ENCODE measurements at regions not wholly inside any gene's neighbourhood (a gene's known extent, or its start where the extent isn't known, plus 50 kb on each side); places are given as distances from the start of the nearest gene placed in this dataset.

DNA sequence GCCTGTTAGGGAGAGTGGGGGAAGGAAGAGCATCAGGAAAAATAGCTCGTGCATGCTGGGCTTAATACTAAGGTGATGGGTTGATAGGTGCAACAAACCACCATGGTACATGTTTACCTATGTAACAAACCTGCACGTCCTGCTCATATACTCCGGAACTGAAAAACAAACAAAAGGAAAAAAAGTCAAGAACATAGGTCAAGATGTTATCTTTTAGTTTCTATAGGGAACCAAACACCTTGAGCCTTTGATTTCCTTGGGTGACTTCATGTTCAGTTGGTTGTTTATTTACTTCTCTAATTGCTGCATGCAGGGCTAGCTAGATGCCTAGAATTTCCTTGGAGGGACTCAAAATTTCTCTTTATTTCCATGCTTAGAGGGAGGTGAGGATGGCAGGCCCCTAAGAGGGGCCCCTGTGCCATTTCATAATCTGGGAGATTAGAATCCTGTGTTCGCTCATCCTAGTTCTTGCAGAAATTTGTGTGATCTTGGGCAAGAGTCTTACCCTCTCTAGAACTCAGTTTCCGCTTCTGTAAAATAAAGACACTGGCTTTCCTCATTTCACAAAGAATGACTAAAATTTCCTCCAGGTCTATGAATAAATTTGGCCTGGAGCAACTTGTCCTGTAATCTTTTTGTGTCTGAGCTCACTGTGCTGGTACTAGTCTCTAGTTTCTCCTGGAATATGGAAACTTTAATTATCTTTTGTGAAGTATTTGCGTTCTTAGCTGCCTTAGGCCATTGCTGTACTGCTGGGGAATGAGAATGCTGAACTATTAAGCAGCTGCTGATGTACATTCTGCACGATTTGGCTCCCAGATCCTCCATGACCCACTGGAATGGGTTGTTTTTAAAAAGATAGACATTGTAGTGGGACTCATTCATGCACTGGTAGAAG lies 457.5 kb downstream of the EDEM1 start:
- Histone ChIP-seq H3K9me3 (peaks cover 0 to 9% (median 0%) of the 10 kb centered on the region in 8 donors), H3K36me3 (no peaks in the 10 kb centered on the region), H3K27me3 (replicated peaks in 1 of 7) (no peaks in the 10 kb centered on the region), H3K4me1 (no peaks in the 10 kb centered on the region), H3K27ac (no peak overlapping the region), H3K4me3 (no peak overlapping the region)
- no peak for TF ChIP-seq POLR2A (IDR thresholded peaks at IDR 0.05)
- TF ChIP-seq, protein P1, sequence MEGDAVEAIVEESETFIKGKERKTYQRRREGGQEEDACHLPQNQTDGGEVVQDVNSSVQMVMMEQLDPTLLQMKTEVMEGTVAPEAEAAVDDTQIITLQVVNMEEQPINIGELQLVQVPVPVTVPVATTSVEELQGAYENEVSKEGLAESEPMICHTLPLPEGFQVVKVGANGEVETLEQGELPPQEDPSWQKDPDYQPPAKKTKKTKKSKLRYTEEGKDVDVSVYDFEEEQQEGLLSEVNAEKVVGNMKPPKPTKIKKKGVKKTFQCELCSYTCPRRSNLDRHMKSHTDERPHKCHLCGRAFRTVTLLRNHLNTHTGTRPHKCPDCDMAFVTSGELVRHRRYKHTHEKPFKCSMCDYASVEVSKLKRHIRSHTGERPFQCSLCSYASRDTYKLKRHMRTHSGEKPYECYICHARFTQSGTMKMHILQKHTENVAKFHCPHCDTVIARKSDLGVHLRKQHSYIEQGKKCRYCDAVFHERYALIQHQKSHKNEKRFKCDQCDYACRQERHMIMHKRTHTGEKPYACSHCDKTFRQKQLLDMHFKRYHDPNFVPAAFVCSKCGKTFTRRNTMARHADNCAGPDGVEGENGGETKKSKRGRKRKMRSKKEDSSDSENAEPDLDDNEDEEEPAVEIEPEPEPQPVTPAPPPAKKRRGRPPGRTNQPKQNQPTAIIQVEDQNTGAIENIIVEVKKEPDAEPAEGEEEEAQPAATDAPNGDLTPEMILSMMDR (IDR thresholded peaks at IDR 0.05 in 8 of 11, conservative IDR thresholded peaks at IDR 0.05 in 3 of 11) = no peak
- TF ChIP-seq POLR2AphosphoS5 (IDR thresholded peaks at IDR 0.05) = no peak
- no peak for DNase-seq
- WGBS, 5 donors = 76 to 80% (median 77%) methylated on average over 7 of the region's 7 CpGs
- intact Hi-C loops (cut with DNase I; ENCODE audit: low total_unique reads) = no loop called here

DNA sequence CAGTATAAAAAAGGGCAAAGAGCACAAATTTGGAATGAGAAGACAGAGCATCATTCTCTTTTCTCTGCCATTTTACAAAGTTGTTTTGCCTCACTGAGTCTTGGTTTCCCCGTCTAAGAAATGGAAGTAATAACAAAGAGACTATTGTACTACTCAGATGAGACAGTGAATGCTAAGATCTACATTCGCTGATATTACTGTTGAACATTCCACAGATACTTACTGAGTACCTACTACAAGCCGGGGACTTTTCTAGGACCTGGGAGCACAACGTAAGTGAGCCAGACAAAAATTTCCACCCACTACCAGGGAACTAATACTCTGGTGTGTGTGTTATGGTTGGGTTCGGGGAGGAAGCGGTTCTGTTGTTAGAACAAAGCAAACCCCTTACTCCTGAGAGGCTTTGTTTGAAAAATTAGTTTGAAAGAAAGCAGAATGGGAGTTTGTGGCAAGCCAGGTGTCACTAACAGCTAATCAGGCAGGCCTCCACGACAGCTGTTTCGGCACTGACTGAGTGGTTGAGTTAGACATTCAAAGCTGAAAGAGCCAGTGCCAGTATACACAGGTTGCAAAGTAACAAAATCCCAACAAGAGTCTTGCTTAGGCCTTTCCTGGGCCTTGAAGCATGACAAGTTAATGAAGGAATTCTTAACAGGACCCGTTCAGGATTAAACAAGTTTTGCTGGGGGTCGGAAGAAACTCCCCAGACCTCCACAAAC lies 458.3 kb downstream of the EDEM1 start:
- 76 to 87% (median 84%) methylated on average over 10 of the region's 10 CpGs for WGBS, 5 donors
- H3K9me3 ChIP-seq = peaks cover 0 to 6% (median 0%) of the 10 kb centered on the region in 8 donors
- no peaks in the 10 kb centered on the region for H3K27me3 ChIP-seq (replicated peaks in 1 of 7)
- H3K4me3 ChIP-seq = no peak overlapping the region
- TF ChIP-seq POLR2AphosphoS5 (IDR thresholded peaks at IDR 0.05) = no peak
- H3K36me3 ChIP-seq = no peaks in the 10 kb centered on the region
- no peaks in the 10 kb centered on the region for H3K4me1 ChIP-seq
- intact Hi-C loops (cut with DNase I; ENCODE audit: low total_unique reads) = no loop called here
- no peak for DNase-seq
- H3K27ac ChIP-seq = no peak overlapping the region

DNA sequence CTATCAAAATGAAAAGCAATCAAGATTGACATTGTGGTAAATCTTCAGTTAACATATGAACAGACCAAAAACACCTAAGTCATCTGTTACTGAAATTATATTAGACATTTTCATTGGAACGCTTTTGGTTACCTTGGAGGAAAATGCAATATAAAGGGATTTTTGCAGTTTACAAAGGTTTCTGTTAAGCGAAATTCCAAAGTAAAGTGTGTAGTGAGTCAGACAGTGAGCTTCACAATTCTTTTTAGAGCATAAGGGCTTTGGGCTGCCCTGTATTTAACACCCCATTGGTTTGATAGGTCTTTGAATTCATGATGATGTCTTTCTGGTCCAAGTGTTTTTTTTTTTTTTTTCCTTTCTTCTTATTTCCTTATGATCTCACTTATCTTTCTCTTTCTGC lies 462.8 kb downstream of the EDEM1 start:
- H3K27me3 ChIP-seq (replicated peaks in 1 of 7) = no peaks in the 10 kb centered on the region
- 50 to 89% (median 73%) methylated on average over 2 of the region's 2 CpGs for WGBS, 5 donors
- H3K9me3 ChIP-seq = peaks cover 0 to 2% (median 0%) of the 10 kb centered on the region in 8 donors
- no peaks in the 10 kb centered on the region for H3K36me3 ChIP-seq
- H3K4me3 ChIP-seq = no peak overlapping the region
- DNase-seq = no peak
- TF ChIP-seq, protein P1 (IDR thresholded peaks at IDR 0.05 in 8 of 11, conservative IDR thresholded peaks at IDR 0.05 in 3 of 11) = no peak
- TF ChIP-seq POLR2A (IDR thresholded peaks at IDR 0.05) (no peak), POLR2AphosphoS5 (IDR thresholded peaks at IDR 0.05) (no peak)
- intact Hi-C loops (cut with DNase I; ENCODE audit: low total_unique reads) = no loop called here
- H3K27ac ChIP-seq = no peak overlapping the region
- no peaks in the 10 kb centered on the region for H3K4me1 ChIP-seq

DNA sequence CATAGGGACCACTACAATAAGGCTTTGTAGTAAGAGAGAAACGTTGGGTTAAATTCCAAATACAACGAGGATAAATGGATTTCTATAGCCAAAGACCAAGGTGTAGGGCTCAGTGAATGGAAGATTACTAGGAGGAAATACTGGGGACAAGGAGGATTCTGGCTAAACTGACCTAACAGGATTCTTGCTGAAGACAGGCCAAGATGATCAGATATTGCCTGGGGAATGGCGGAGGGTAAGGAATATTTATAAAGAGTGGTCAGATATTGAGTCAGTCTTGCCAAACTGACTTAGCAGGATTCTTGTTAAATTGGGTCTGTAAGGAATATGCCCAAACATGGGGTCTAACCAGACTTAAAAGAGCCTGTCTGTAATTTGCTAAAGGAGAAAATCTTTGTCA lies 463.8 kb downstream of the EDEM1 start:
- 80 to 84% (median 81%) methylated on average over 3 of the region's 3 CpGs for WGBS, 5 donors
- intact Hi-C loops (cut with DNase I; ENCODE audit: low total_unique reads) = no loop called here
- DNase-seq = no peak

More for the DNA sequence above, 463.8 kb downstream of the EDEM1 start:
- Histone ChIP-seq H3K27me3 (replicated peaks in 1 of 7) (no peaks in the 10 kb centered on the region), H3K4me1 (no peaks in the 10 kb centered on the region), H3K4me3 (no peak overlapping the region), H3K27ac (no peak overlapping the region), H3K36me3 (no peaks in the 10 kb centered on the region), H3K9me3 (peaks cover 0 to 8% (median 3%) of the 10 kb centered on the region in 8 donors)
- TF ChIP-seq POLR2AphosphoS5 (IDR thresholded peaks at IDR 0.05) (no peak), POLR2A (IDR thresholded peaks at IDR 0.05) (no peak)
- TF ChIP-seq, protein P1 (IDR thresholded peaks at IDR 0.05 in 8 of 11, conservative IDR thresholded peaks at IDR 0.05 in 3 of 11) = no peak

All from spleen (tissue), 11 donors.